ENCODE measurements at regions not wholly inside any gene's neighbourhood (a gene's known extent, or its start where the extent isn't known, plus 50 kb on each side); places are given as distances from the start of the nearest gene placed in this dataset.

DNA sequence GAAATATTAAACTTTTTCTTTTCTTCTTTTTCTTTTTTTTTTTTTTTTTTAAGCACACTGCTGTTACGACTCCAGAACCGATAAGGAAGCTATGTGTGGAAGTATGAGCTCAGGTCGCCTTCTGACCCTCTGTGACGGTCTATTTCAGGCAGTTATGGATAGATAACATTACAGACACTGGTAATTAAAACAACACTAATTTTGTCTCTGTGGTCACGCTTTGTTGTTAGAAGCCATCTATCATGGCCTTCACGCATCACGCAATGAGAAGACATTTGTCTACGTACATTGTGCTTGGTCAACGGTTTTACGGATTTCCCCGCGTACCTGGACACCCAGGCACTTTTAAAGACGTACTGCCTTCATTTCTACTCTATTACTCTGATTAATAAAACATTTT lies 306.0 kb upstream of the ZNF507 start:
- Histone ChIP-seq H3K36me3 (ENCODE audit: control insufficient read depth, insufficient read depth, low read length) (no peaks in the 10 kb centered on the region), H3K4me1 (ENCODE audit: control insufficient read depth, insufficient read depth, low read length) (no peaks in the 10 kb centered on the region), H3K9me3 (ENCODE audit: control insufficient read depth, insufficient read depth, low read length) (no peaks in the 10 kb centered on the region), H3K27ac (ENCODE audit: low read length) (no peak overlapping the region), H3K27me3 (ENCODE audit: control insufficient read depth, insufficient read depth, low read length) (no peaks in the 10 kb centered on the region), H3K4me3 (ENCODE audit: low read length) (no peak overlapping the region)
- WGBS (ENCODE audit: insufficient coverage, insufficient read length), result no CpG with 5 or more reads among the region's 13 CpGs
- no peak for DNase-seq (ENCODE audit: low read depth, low spot score)

GRCh38 chr19:32040236-32040635 lies 305.2 kb upstream of the ZNF507 start:
- Histone ChIP-seq H3K27me3 (ENCODE audit: control insufficient read depth, insufficient read depth, low read length) (no peaks in the 10 kb centered on the region), H3K36me3 (ENCODE audit: control insufficient read depth, insufficient read depth, low read length) (no peaks in the 10 kb centered on the region), H3K9me3 (ENCODE audit: control insufficient read depth, insufficient read depth, low read length) (no peaks in the 10 kb centered on the region), H3K4me3 (ENCODE audit: low read length) (no peak overlapping the region), H3K27ac (ENCODE audit: low read length) (no peak overlapping the region), H3K4me1 (ENCODE audit: control insufficient read depth, insufficient read depth, low read length) (no peaks in the 10 kb centered on the region)
- WGBS (ENCODE audit: insufficient coverage, insufficient read length), result no CpG with 5 or more reads among the region's 5 CpGs
- no peak for DNase-seq (ENCODE audit: low read depth, low spot score)

DNA sequence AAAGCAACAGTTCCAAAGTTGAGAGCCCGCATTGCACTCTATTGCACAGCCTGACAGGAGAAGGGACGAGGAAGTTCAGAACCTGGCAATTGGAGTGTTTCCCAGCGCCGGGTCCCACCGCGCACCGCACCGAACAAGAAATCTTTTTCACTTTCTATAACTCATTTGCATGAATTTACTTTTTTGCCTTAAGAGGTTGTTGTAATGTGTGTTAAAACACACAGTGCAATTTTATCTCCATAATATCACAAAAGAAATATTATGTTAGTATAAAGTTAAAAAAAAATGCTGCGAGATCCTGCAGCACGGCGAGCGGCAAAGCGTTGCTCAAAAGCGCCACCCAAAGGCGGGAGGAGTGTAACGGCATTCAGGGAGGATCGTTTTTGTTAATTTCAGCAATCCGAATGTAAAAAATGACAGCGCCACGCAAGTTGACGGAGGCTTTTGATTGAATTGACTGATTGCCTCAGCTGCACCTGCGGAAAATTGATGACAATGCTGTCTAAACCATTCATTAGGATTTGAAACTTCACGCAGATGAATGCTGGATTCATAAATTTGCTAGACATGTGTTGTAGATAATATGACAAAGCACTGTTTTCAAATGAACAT lies 303.6 kb upstream of the ZNF507 start:
- peak overlapping the region; percentile 24; the same call in 1 of the 2 replicates for H3K4me3 ChIP-seq (ENCODE audit: low read length)
- H3K27ac ChIP-seq (ENCODE audit: low read length), result no peak overlapping the region
- no peaks in the 10 kb centered on the region for H3K36me3 ChIP-seq (ENCODE audit: control insufficient read depth, insufficient read depth, low read length)
- WGBS (ENCODE audit: insufficient coverage, insufficient read length), result no CpG with 5 or more reads among the region's 23 CpGs
- H3K9me3 ChIP-seq (ENCODE audit: control insufficient read depth, insufficient read depth, low read length), result no peaks in the 10 kb centered on the region
- H3K27me3 ChIP-seq (ENCODE audit: control insufficient read depth, insufficient read depth, low read length), result peaks cover 2% of the 10 kb centered on the region; the same call in 1 of the 2 replicates
- DNase-seq (ENCODE audit: low read depth, low spot score), result peak; percentile 5
- no peaks in the 10 kb centered on the region for H3K4me1 ChIP-seq (ENCODE audit: control insufficient read depth, insufficient read depth, low read length)

GRCh38 chr19:32047788-32048187 lies 297.6 kb upstream of the ZNF507 start:
- H3K4me1 ChIP-seq (ENCODE audit: control insufficient read depth, insufficient read depth, low read length), result no peaks in the 10 kb centered on the region
- WGBS (ENCODE audit: insufficient coverage, insufficient read length), result no CpG with 5 or more reads among the region's 5 CpGs
- no peak overlapping the region for H3K27ac ChIP-seq (ENCODE audit: low read length)
- peaks cover 2% of the 10 kb centered on the region; the same call in 1 of the 2 replicates for H3K27me3 ChIP-seq (ENCODE audit: control insufficient read depth, insufficient read depth, low read length)
- no peak for DNase-seq (ENCODE audit: low read depth, low spot score)
- no peaks in the 10 kb centered on the region for H3K36me3 ChIP-seq (ENCODE audit: control insufficient read depth, insufficient read depth, low read length)
- H3K9me3 ChIP-seq (ENCODE audit: control insufficient read depth, insufficient read depth, low read length), result no peaks in the 10 kb centered on the region
- H3K4me3 ChIP-seq (ENCODE audit: low read length), result no peak overlapping the region

DNA sequence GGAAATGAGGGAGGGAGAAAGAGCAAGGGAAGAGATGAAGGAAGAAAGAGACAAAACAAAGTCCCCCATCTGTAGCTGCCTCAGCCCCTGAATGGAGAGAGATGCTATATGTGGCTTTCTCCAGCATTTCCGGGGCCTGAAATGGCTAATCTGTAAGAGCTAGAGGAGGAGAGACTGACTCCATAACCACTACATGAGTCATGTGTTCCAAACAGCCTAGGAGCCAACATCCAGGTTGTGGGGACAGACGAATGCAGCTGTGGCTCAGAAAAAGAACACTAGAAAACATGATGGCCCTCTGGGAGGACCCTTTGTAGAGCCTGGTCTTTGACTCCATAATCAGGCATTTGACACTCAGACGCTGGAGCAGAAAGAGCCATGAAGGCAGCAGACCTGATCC lies 292.0 kb upstream of the ZNF507 start:
- H3K27me3 ChIP-seq (ENCODE audit: control insufficient read depth, insufficient read depth, low read length), result no peaks in the 10 kb centered on the region
- no peaks in the 10 kb centered on the region for H3K9me3 ChIP-seq (ENCODE audit: control insufficient read depth, insufficient read depth, low read length)
- H3K27ac ChIP-seq (ENCODE audit: low read length), result no peak overlapping the region
- DNase-seq (ENCODE audit: low read depth, low spot score), result no peak
- no peaks in the 10 kb centered on the region for H3K36me3 ChIP-seq (ENCODE audit: control insufficient read depth, insufficient read depth, low read length)
- no peak overlapping the region for H3K4me3 ChIP-seq (ENCODE audit: low read length)
- no CpG with 5 or more reads among the region's 3 CpGs for WGBS (ENCODE audit: insufficient coverage, insufficient read length)
- H3K4me1 ChIP-seq (ENCODE audit: control insufficient read depth, insufficient read depth, low read length), result no peaks in the 10 kb centered on the region

DNA sequence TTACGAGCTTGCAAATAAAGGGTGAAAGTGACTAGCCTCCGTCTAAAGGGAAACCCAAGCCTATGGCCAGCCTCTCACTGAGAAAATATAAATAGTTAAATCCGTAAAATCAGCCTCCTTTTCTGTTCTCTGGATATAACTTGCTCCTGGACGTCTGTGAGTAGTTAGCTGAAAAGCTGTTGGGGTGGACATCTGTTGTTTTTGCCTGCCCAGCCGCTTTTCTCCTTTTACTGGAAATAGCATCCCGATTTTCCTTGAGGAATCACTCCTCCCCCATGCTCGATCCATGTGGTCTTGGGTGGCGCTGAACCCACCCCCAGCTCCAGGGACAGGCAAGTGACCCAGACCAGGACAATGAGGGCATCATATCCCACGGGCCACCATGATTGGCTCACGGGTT lies 291.5 kb upstream of the ZNF507 start:
- Histone ChIP-seq H3K9me3 (ENCODE audit: control insufficient read depth, insufficient read depth, low read length) (no peaks in the 10 kb centered on the region), H3K4me3 (ENCODE audit: low read length) (no peak overlapping the region), H3K36me3 (ENCODE audit: control insufficient read depth, insufficient read depth, low read length) (no peaks in the 10 kb centered on the region), H3K4me1 (ENCODE audit: control insufficient read depth, insufficient read depth, low read length) (no peaks in the 10 kb centered on the region), H3K27me3 (ENCODE audit: control insufficient read depth, insufficient read depth, low read length) (no peaks in the 10 kb centered on the region), H3K27ac (ENCODE audit: low read length) (no peak overlapping the region)
- DNase-seq (ENCODE audit: low read depth, low spot score), result no peak
- WGBS (ENCODE audit: insufficient coverage, insufficient read length), result no CpG with 5 or more reads among the region's 10 CpGs

GRCh38 chr19:32058131-32058530 lies 287.3 kb upstream of the ZNF507 start:
- WGBS (ENCODE audit: insufficient coverage, insufficient read length), result 95% methylated on average over 1 of the region's 1 CpG
- Histone ChIP-seq H3K27ac (ENCODE audit: low read length) (no peak overlapping the region), H3K36me3 (ENCODE audit: control insufficient read depth, insufficient read depth, low read length) (no peaks in the 10 kb centered on the region), H3K4me1 (ENCODE audit: control insufficient read depth, insufficient read depth, low read length) (no peaks in the 10 kb centered on the region), H3K9me3 (ENCODE audit: control insufficient read depth, insufficient read depth, low read length) (no peaks in the 10 kb centered on the region), H3K27me3 (ENCODE audit: control insufficient read depth, insufficient read depth, low read length) (no peaks in the 10 kb centered on the region), H3K4me3 (ENCODE audit: low read length) (no peak overlapping the region)
- DNase-seq (ENCODE audit: low read depth, low spot score), result no peak

DNA sequence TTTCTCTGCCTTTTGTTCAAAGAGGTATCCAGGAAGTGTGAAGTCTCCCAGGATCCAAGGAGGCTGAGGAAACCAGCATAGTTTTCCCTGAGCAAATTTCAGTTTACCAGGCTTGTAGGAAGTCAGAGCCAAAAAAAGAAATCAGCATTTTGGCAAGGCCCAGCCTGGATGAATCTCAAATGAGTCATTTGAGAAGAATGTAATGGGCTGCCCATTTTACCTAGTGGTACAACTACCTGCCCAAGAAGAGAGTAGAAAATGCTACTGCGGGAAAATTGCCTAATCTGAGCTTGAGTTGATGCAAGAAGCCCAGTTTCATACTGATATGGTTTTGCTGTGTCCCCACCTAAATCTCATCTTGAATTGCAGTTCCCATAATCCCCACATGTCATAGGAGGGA lies 284.1 kb upstream of the ZNF507 start:
- DNase-seq (ENCODE audit: low read depth, low spot score), result no peak
- Histone ChIP-seq H3K4me3 (ENCODE audit: low read length) (no peak overlapping the region), H3K4me1 (ENCODE audit: control insufficient read depth, insufficient read depth, low read length) (no peaks in the 10 kb centered on the region), H3K9me3 (ENCODE audit: control insufficient read depth, insufficient read depth, low read length) (no peaks in the 10 kb centered on the region), H3K27me3 (ENCODE audit: control insufficient read depth, insufficient read depth, low read length) (no peaks in the 10 kb centered on the region), H3K36me3 (ENCODE audit: control insufficient read depth, insufficient read depth, low read length) (no peaks in the 10 kb centered on the region), H3K27ac (ENCODE audit: low read length) (no peak overlapping the region)
- WGBS (ENCODE audit: insufficient coverage, insufficient read length), result no CpG with 5 or more reads among the region's 1 CpG

- no peak for DNase-seq (ENCODE audit: low read depth, low spot score)
- no CpG with 5 or more reads among the region's 10 CpGs for WGBS (ENCODE audit: insufficient coverage, insufficient read length)
- H3K4me3 ChIP-seq (ENCODE audit: low read length), result no peak overlapping the region
- no peaks in the 10 kb centered on the region for H3K27me3 ChIP-seq (ENCODE audit: control insufficient read depth, insufficient read depth, low read length)
- H3K9me3 ChIP-seq (ENCODE audit: control insufficient read depth, insufficient read depth, low read length), result no peaks in the 10 kb centered on the region
- H3K4me1 ChIP-seq (ENCODE audit: control insufficient read depth, insufficient read depth, low read length), result no peaks in the 10 kb centered on the region
- H3K36me3 ChIP-seq (ENCODE audit: control insufficient read depth, insufficient read depth, low read length), result no peaks in the 10 kb centered on the region
- no peak overlapping the region for H3K27ac ChIP-seq (ENCODE audit: low read length)
Measured at GRCh38 chr19:32063601-32064000, 281.8 kb upstream of the ZNF507 start.

DNA sequence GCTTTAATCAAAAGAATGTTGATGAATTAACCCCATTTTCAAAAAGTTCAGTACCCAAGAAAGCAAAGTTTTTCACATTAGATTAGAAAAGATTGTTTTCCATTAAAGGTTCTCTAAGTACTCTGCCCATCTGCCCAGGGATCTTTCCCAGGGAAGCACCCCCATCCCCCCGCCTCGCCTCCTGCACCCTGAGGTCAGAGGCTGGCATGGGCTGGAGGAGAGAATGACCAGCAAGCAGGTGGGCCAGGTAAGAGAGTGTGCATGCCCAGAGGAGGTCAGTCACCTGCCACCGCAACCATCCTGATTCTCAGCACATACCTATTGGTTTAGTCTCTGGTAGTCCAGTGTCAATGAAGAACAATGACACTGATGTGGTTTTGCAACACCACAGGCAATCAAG lies 279.4 kb upstream of the ZNF507 start:
- Histone ChIP-seq H3K36me3 (ENCODE audit: control insufficient read depth, insufficient read depth, low read length) (no peaks in the 10 kb centered on the region), H3K4me3 (ENCODE audit: low read length) (no peak overlapping the region), H3K9me3 (ENCODE audit: control insufficient read depth, insufficient read depth, low read length) (no peaks in the 10 kb centered on the region), H3K27me3 (ENCODE audit: control insufficient read depth, insufficient read depth, low read length) (no peaks in the 10 kb centered on the region), H3K4me1 (ENCODE audit: control insufficient read depth, insufficient read depth, low read length) (no peaks in the 10 kb centered on the region; the same call in 1 of the 2 replicates), H3K27ac (ENCODE audit: low read length) (no peak overlapping the region)
- no CpG with 5 or more reads among the region's 3 CpGs for WGBS (ENCODE audit: insufficient coverage, insufficient read length)
- DNase-seq (ENCODE audit: low read depth, low spot score), result no peak

GRCh38 chr19:32067685-32068084 lies 277.7 kb upstream of the ZNF507 start:
- H3K4me3 ChIP-seq (ENCODE audit: low read length), result no peak overlapping the region
- H3K27me3 ChIP-seq (ENCODE audit: control insufficient read depth, insufficient read depth, low read length), result no peaks in the 10 kb centered on the region
- H3K4me1 ChIP-seq (ENCODE audit: control insufficient read depth, insufficient read depth, low read length), result no peaks in the 10 kb centered on the region; the same call in 1 of the 2 replicates
- WGBS (ENCODE audit: insufficient coverage, insufficient read length), result no CpG with 5 or more reads among the region's 5 CpGs
- H3K27ac ChIP-seq (ENCODE audit: low read length), result no peak overlapping the region
- peak; percentile 13 for DNase-seq (ENCODE audit: low read depth, low spot score)
- no peaks in the 10 kb centered on the region for H3K9me3 ChIP-seq (ENCODE audit: control insufficient read depth, insufficient read depth, low read length)
- H3K36me3 ChIP-seq (ENCODE audit: control insufficient read depth, insufficient read depth, low read length), result no peaks in the 10 kb centered on the region

Measured in iPS DF 6.9 (cell line).